K562 (cell line): ENCODE measurements at regions not wholly inside any gene's neighbourhood (a gene's known extent, or its start where the extent isn't known, plus 50 kb on each side); places are given as distances from the start of the nearest gene placed in this dataset.

Experiments
- ATAC-seq: fragments of 200-7000 bp; cut with Tn5 transposase; 3 replicates; pipeline ENCODE4 v1.9.1; 2020; ENCODE audit warnings: moderate library complexity
- BruUV-seq: library from RNA; stranded (reverse); fragments of 400-500 nt; replicated peaks from 2 replicates; lab custom pipeline; 2021; lab: Mats Ljungman, UMichigan
- CTCF ChIA-PET: fragments of 300-600 bp; formaldehyde crosslinking; extraction: SDS; loops from one replicate; lab custom pipeline; 2021; ENCODE audit warnings: low intra/inter-chr PET ratio; lab: Yijun Ruan, JAX
- POLR2A ChIA-PET: fragments of 300-600, 350-650 bp; sonication (Branson Sonifier 250); formaldehyde crosslinking; extraction: SDS; loops from one replicate; lab custom pipeline; 2021; ENCODE audit warnings: antibody characterized with exemption, inconsistent platforms; lab: Yijun Ruan, JAX
- DNase-seq, 4 experiments: peaks; one replicate each; pipeline versions ENCODE4 v3.0.0 to v3.0.0-alpha.2; 2011 to 2018; ENCODE audit warnings: low spot score in 3 of 4, mixed read lengths in 3 of 4; ENCODE audit errors: extremely low read depth in 1 of 4
- FAIRE-seq: peaks from 2 replicates; lab custom pipeline; 2011; peaks lifted over from hg19 to GRCh38; lab: Jason Lieb, UNC
- H2AFZ ChIP-seq: 2 replicates; pipeline ENCODE4 v1.6.0; 2011; ENCODE audit warnings: low read depth, low read length, control low read depth, inconsistent platforms
- H3K27ac ChIP-seq: fragments of 200-600 bp; 3 replicates; pipeline ENCODE4 v1.8.0; 2011; ENCODE audit warnings: low read depth, mild to moderate bottlenecking, control low read depth, inconsistent platforms, low read length, moderate library complexity, mixed read lengths; ENCODE audit errors: extremely low read depth
- H3K27me3 ChIP-seq, 2 experiments: fragments of 300-600 bp in 1 of 2; 2 replicates in 1 of 2; 3 replicates in 1 of 2; pipeline versions ENCODE4 v1.6.0 to v1.8.0; 2011; ENCODE audit warnings: inconsistent platforms in 2 of 2, low read length in 2 of 2, mild to moderate bottlenecking in 1 of 2, mixed read lengths in 1 of 2, moderate library complexity in 1 of 2; ENCODE audit not compliant: control insufficient read depth in 2 of 2, insufficient read depth in 2 of 2
- H3K36me3 ChIP-seq: fragments of 300-600 bp; 3 replicates; pipeline ENCODE4 v1.8.0; 2011; ENCODE audit warnings: mild to moderate bottlenecking, low read length, inconsistent platforms; ENCODE audit not compliant: control insufficient read depth, insufficient read depth
- H3K4me1 ChIP-seq, 2 experiments: fragments of 200-600 bp in 1 of 2; replicated peaks in 1 of 2; 2 replicates in 1 of 2; 3 replicates in 1 of 2; pipeline versions ENCODE4 v1.5.1 to v1.8.0; 2011; ENCODE audit warnings: inconsistent platforms in 2 of 2, low read length in 2 of 2, mild to moderate bottlenecking in 1 of 2, mixed read lengths in 1 of 2, moderate library complexity in 1 of 2; ENCODE audit not compliant: control insufficient read depth in 2 of 2, insufficient read depth in 2 of 2
- H3K4me2 ChIP-seq: 2 replicates; pipeline ENCODE4 v1.6.1; 2011; ENCODE audit warnings: low read length, control low read depth, inconsistent platforms, mixed read lengths; ENCODE audit not compliant: insufficient read depth
- H3K4me3 ChIP-seq: fragments of 200-600 bp; sonication (generic), shearing (Covaris generic); 2 replicates; pipeline ENCODE4 v1.5.1; 2016; ENCODE audit warnings: control low read depth, inconsistent platforms
- H3K79me2 ChIP-seq: fragments of 200-600 bp; 3 replicates; pipeline ENCODE4 v1.8.0; 2011; ENCODE audit warnings: low read length, inconsistent platforms; ENCODE audit not compliant: control insufficient read depth, insufficient read depth
- H3K9ac ChIP-seq, 2 experiments: 2 replicates each; pipeline versions ENCODE4 v1.6.0 to v1.6.1; 2011; ENCODE audit warnings: low read depth in 2 of 2, low read length in 2 of 2, control low read depth in 1 of 2, inconsistent platforms in 1 of 2, mild to moderate bottlenecking in 1 of 2, mixed read lengths in 1 of 2; ENCODE audit not compliant: insufficient read depth in 1 of 2
- H3K9me1 ChIP-seq: one replicate; pipeline ENCODE4 v1.6.0; 2011; ENCODE audit warnings: inconsistent platforms, mild to moderate bottlenecking, low read length, moderate library complexity; ENCODE audit not compliant: control insufficient read depth, insufficient read depth
- H3K9me3 ChIP-seq: replicated peaks from 2 replicates; pipeline ENCODE4 v1.5.1; 2011; ENCODE audit warnings: low read depth, low read length, inconsistent platforms; ENCODE audit not compliant: control insufficient read depth, insufficient read depth
- H4K20me1 ChIP-seq: replicated peaks from 2 replicates; pipeline ENCODE4 v1.6.1; 2011; ENCODE audit warnings: low read length, inconsistent platforms, mixed read lengths; ENCODE audit not compliant: control insufficient read depth, insufficient read depth
- ADNP ChIP-seq: fragments of 200-800 bp; sonication (Bioruptor generic); IDR thresholded peaks from 2 replicates; pipeline ENCODE4 v1.6.1; 2016; ENCODE audit warnings: missing genetic modification characterization, missing compliant biosample characterization
- ARHGAP35 ChIP-seq: fragments of 450-650 bp; IDR thresholded peaks from 2 replicates; pipeline ENCODE4 v1.6.1; 2018; ENCODE audit not compliant: partially characterized antibody
- ATF3 ChIP-seq, 2 experiments: fragments of 450-650 bp in 1 of 2; sonication (generic) in 1 of 2; formaldehyde crosslinking in 1 of 2; IDR thresholded peaks in 1 of 2; conservative IDR thresholded peaks in 1 of 2; 2 replicates each; pipeline versions ENCODE4 v1.6.1 to v1.8.1; 2016 to 2023; ENCODE audit warnings: mild to moderate bottlenecking in 2 of 2, moderate library complexity in 2 of 2, inconsistent platforms in 1 of 2, missing genetic modification reagents in 1 of 2
- ELK1 ChIP-seq: sonication (generic); formaldehyde crosslinking; IDR thresholded peaks from 2 replicates; pipeline ENCODE4 v1.8.1; 2022; ENCODE audit warnings: missing genetic modification reagents
- FOXM1 ChIP-seq, 2 experiments: fragments of 450-650 bp in 1 of 2; sonication (generic) in 1 of 2; formaldehyde crosslinking in 1 of 2; IDR thresholded peaks; 2 replicates each; pipeline versions ENCODE4 v1.6.1 to v1.9.0; 2017 to 2022; ENCODE audit warnings: low read depth in 2 of 2, mild to moderate bottlenecking in 2 of 2, missing genetic modification reagents in 1 of 2, moderate library complexity in 1 of 2
- GABPB1 ChIP-seq: sonication (generic); formaldehyde crosslinking; IDR thresholded peaks from 2 replicates; pipeline ENCODE4 v1.8.0; 2022; ENCODE audit warnings: mild to moderate bottlenecking, missing genetic modification reagents
- ILF3 ChIP-seq: fragments of 450-650 bp; IDR thresholded peaks from 2 replicates; pipeline ENCODE4 v1.6.1; 2018; ENCODE audit warnings: antibody characterized with exemption, mild to moderate bottlenecking, moderate library complexity, borderline replicate concordance
- IRF2 ChIP-seq: sonication (generic); formaldehyde crosslinking; IDR thresholded peaks from 2 replicates; pipeline ENCODE4 v1.8.1; 2022; ENCODE audit warnings: mild to moderate bottlenecking, missing genetic modification reagents
- KDM4B ChIP-seq, 2 experiments: fragments of 450-650 bp in 1 of 2; sonication (generic) in 1 of 2; IDR thresholded peaks; 2 replicates each; pipeline ENCODE4 v1.6.1; 2016 to 2017; ENCODE audit warnings: borderline replicate concordance in 2 of 2, antibody characterized with exemption in 1 of 2, low read depth in 1 of 2, mild to moderate bottlenecking in 1 of 2
- MYC ChIP-seq, 2 experiments: fragments of 250-450 bp in 1 of 2; sonication (Bioruptor Pico) in 1 of 2; IDR thresholded peaks; 2 replicates each; pipeline versions ENCODE4 v1.5.1 to v1.6.1; 2012 to 2021; ENCODE audit warnings: low read depth in 2 of 2, borderline replicate concordance in 1 of 2, improper control_type of control experiment in 1 of 2, low read length in 1 of 2, mild to moderate bottlenecking in 1 of 2, moderate library complexity in 1 of 2
- PYGO2 ChIP-seq: fragments of 450-650 bp; IDR thresholded peaks from 2 replicates; pipeline ENCODE4 v1.6.1; 2016; ENCODE audit warnings: mild to moderate bottlenecking, missing genetic modification characterization, moderate library complexity, missing compliant biosample characterization
- RFX1 ChIP-seq: fragments of 450-650 bp; IDR thresholded peaks from 2 replicates; pipeline ENCODE4 v1.6.1; 2016; ENCODE audit warnings: mild to moderate bottlenecking, moderate library complexity
- TAL1 ChIP-seq: fragments of 450-650 bp; IDR thresholded peaks from 2 replicates; pipeline ENCODE4 v1.6.1; 2016; ENCODE audit warnings: mild to moderate bottlenecking
- ZC3H11A ChIP-seq: IDR thresholded peaks from 2 replicates; pipeline ENCODE4 v1.6.1; 2012; ENCODE audit warnings: low read depth, low read length, improper control_type of control experiment
- ZNF584 ChIP-seq: fragments of 200-800 bp; sonication (Bioruptor generic); IDR thresholded peaks from 2 replicates; pipeline ENCODE4 v1.6.1; 2016; ENCODE audit warnings: low read depth, mild to moderate bottlenecking, missing genetic modification characterization, missing compliant biosample characterization
- ZNF764 ChIP-seq: fragments of 250-450 bp; sonication (Bioruptor Pico); IDR thresholded peaks from 2 replicates; pipeline ENCODE4 v1.4.0; 2020; ENCODE audit warnings: low read depth, mild to moderate bottlenecking, moderate library complexity
- WGBS: fragments of 100-300 bp; shearing (Covaris generic); methylation state at CpG from one replicate; pipeline ENCODE4 v1.1.6; 2016; ENCODE audit warnings: low coverage, mixed read lengths; ENCODE audit not compliant: insufficient coverage; ENCODE audit errors: missing lambda C conversion rate; 5-methylcytosine and 5-hydroxymethylcytosine counted together
- in situ Hi-C: fragments of 300-500 bp; cut with MboI; formaldehyde crosslinking; loops from 4 replicates; pipeline ENCODE4 v1.15.0; 2018; ENCODE audit warnings: inconsistent platforms, mixed read lengths
- intact Hi-C: fragments of 100-400 bp; cut with micrococcal nuclease; formaldehyde crosslinking; loops from 2 replicates; pipeline ENCODE4 v1.14.2; 2022

- no peak overlapping the region for H2AFZ ChIP-seq
- CTCF ChIA-PET = no interaction called here
- H4K20me1 ChIP-seq = no peaks in the 10 kb centered on the region
- H3K4me2 ChIP-seq = no peak overlapping the region
- in situ Hi-C loops (no loop called here), intact Hi-C loops (no loop called here)
- no peak overlapping the region for H3K4me3 ChIP-seq
- H3K9me3 ChIP-seq = no peaks in the 10 kb centered on the region
- no TSS peak for BruUV-seq
- ATAC-seq = no peak
- no peak for FAIRE-seq
- no peak for TF ChIP-seq ATF3 (IDR thresholded peaks at IDR 0.05)
- TF ChIP-seq ATF3 (CRISPR knock-in tag; conservative IDR thresholded peaks at IDR 0.05) = no peak
- TF ChIP-seq IRF2 (CRISPR knock-in tag) = no peak
- no peak for TF ChIP-seq MYC (IDR thresholded peaks at IDR 0.05; ENCODE audit: low read depth, low read length)
- no peak for TF ChIP-seq MYC (CRISPR knock-in tag; IDR thresholded peaks at IDR 0.05; ENCODE audit: borderline replicate concordance, low read depth)
- TF ChIP-seq ADNP (tag) = no peak
- no peak for TF ChIP-seq ZNF584
- TF ChIP-seq ELK1 = no peak
- TF ChIP-seq ZC3H11A = no peak
- no peak for TF ChIP-seq ILF3
- no peak for TF ChIP-seq KDM4B (IDR thresholded peaks at IDR 0.05; ENCODE audit: borderline replicate concordance in 2 of 2, low read depth in 1 of 2)
- TF ChIP-seq GABPB1 (CRISPR knock-in tag) = no peak
- TF ChIP-seq TAL1 = no peak
- no peak for TF ChIP-seq ZNF764 (CRISPR knock-in tag)
- no peak for TF ChIP-seq RFX1
- TF ChIP-seq PYGO2 (tag) = no peak
- no peak for TF ChIP-seq ARHGAP35
- TF ChIP-seq FOXM1 (IDR thresholded peaks at IDR 0.05; ENCODE audit: low read depth) = no peak
- no peak for TF ChIP-seq FOXM1 (CRISPR knock-in tag; IDR thresholded peaks at IDR 0.05; ENCODE audit: low read depth)
- TF ChIP-seq, all 486 proteins: peak for 0
- H3K79me2 ChIP-seq = no peaks in the 10 kb centered on the region
- no peak overlapping the region for H3K9ac ChIP-seq
- H3K4me1 ChIP-seq = no peaks in the 10 kb centered on the region
- no peak overlapping the region for H3K27ac ChIP-seq
- POLR2A ChIA-PET = no interaction called here
- no peaks in the 10 kb centered on the region for H3K9me1 ChIP-seq
- 0% methylated on average over 2 of the region's 2 CpGs for WGBS
- no peaks in the 10 kb centered on the region for H3K36me3 ChIP-seq
- no peak for DNase-seq
- H3K27me3 ChIP-seq = no peaks in the 10 kb centered on the region
These were observed 487.6 kb downstream of the FUT8 start for GRCh38 chr14:65900164-65900563.
